ENCODE measurements at regions not wholly inside any gene's neighbourhood (a gene's known extent, or its start where the extent isn't known, plus 50 kb on each side); places are given as distances from the start of the nearest gene placed in this dataset.

GRCh38 chr16:52707676-52708337 lies 160.9 kb upstream of the TOX3 start:
- Histone ChIP-seq H4K20me1 (replicated peaks in 1 of 2; ENCODE audit: control insufficient read depth in 1 of 2, insufficient read depth in 2 of 2, low read length in 2 of 2) (no peaks in the 10 kb centered on the region), H3K36me3 (ENCODE audit: control insufficient read depth in 2 of 4, insufficient read depth in 4 of 4, low read length in 3 of 4) (no peaks in the 10 kb centered on the region), H4K8ac (ENCODE audit: extremely low read depth, insufficient read depth, low read length) (no peak overlapping the region), H2AK5ac (ENCODE audit: low read depth, low read length) (no peak overlapping the region), H3K14ac (ENCODE audit: insufficient read length) (no peak overlapping the region), H2BK5ac (ENCODE audit: low read depth, low read length) (no peak overlapping the region), H4K91ac (replicated peaks; ENCODE audit: insufficient read length, low read length) (no peak overlapping the region), H2BK12ac (ENCODE audit: low read depth, low read length) (no peak overlapping the region), H3K23me2 (ENCODE audit: low read depth, low read length) (no peaks in the 10 kb centered on the region), H2AFZ (ENCODE audit: low read length) (no peak overlapping the region), H3K27ac (ENCODE audit: low read depth, low read length) (no peak overlapping the region), H4K5ac (ENCODE audit: insufficient read length, low read depth, low read length) (no peak overlapping the region), H3K18ac (ENCODE audit: extremely low read depth, low read length) (no peak overlapping the region), H3K79me1 (ENCODE audit: low read depth, low read length) (no peaks in the 10 kb centered on the region), H3K9me3 (ENCODE audit: insufficient read depth in 2 of 2, low read depth in 1 of 2, low read length in 1 of 2) (no peaks in the 10 kb centered on the region), H3K4me2 (ENCODE audit: insufficient read depth in 1 of 2, low read depth in 2 of 2, low read length in 2 of 2) (no peak overlapping the region), H3K27me3 (replicated peaks in 1 of 4; ENCODE audit: control insufficient read depth in 3 of 4, extremely low read depth in 1 of 4, insufficient read depth in 3 of 4, low read length in 3 of 4) (no peaks in the 10 kb centered on the region), H3K56ac (replicated peaks; ENCODE audit: insufficient read length, low read depth, low read length) (no peak overlapping the region), H3K4me1 (replicated peaks in 1 of 4; ENCODE audit: control insufficient read depth in 3 of 4, insufficient read depth in 4 of 4, low read length in 3 of 4) (0 out of 7 replicates have a peak, but pooled peaks cover 0 to 2% (median 0%) of the 10 kb centered on the region in 4 experiments), H3K9ac (replicated peaks in 1 of 4; ENCODE audit: extremely low read depth in 1 of 4, low read depth in 3 of 4, low read length in 3 of 4) (no peak overlapping the region), H2BK20ac (ENCODE audit: low read length) (no peak overlapping the region), H2BK120ac (replicated peaks; ENCODE audit: low read depth, low read length) (no peak overlapping the region), H3K79me2 (ENCODE audit: control insufficient read depth in 1 of 2, insufficient read depth in 2 of 2, low read length in 2 of 2) (no peaks in the 10 kb centered on the region), H3K23ac (ENCODE audit: insufficient read length) (no peak overlapping the region), H2BK15ac (ENCODE audit: low read length) (no peak overlapping the region), H3K4me3 (ENCODE audit: extremely low read depth in 1 of 4, insufficient read depth in 2 of 4, low read depth in 3 of 4, low read length in 4 of 4) (no peak overlapping the region), H3K4ac (replicated peaks; ENCODE audit: insufficient read length, low read depth, low read length) (no peak overlapping the region)
- DNase-seq (ENCODE audit: low read depth in 1 of 2, low spot score in 2 of 2) (no peak), FAIRE-seq (no peak)
- POLR2A ChIA-PET (ENCODE audit: partially characterized antibody): interaction anchor here (0.7 kb wide), 1 partner anchor 9 kb away, joined by 3 read pairs; no protein-coding TSS in a partner anchor
- WGBS, 2 experiments (ENCODE audit: extremely low coverage in 1 of 2, insufficient coverage in 1 of 2, insufficient read length in 1 of 2, insufficient replicate concordance in 2 of 2, low coverage in 1 of 2, low lambda C conversion rate in 2 of 2, missing lambda C conversion rate in 1 of 2): 85% methylated on average over 3 of the region's 3 CpGs; no CpG with 5 or more reads in 1 of the 2 experiments
- CTCF ChIA-PET (ENCODE audit: partially characterized antibody): interaction anchor here (0.6 to 3.3 kb wide), 8 partner anchors 10 to 206 kb away, joined by 3 to 13 read pairs (median 4); no protein-coding TSS in a partner anchor
- no peak for TF ChIP-seq SIX5 (IDR thresholded peaks at IDR 0.05; ENCODE audit: low read depth, low read length)
- TF ChIP-seq JUND (IDR thresholded peaks at IDR 0.05; ENCODE audit: low read length): no peak
- no peak for TF ChIP-seq NRF1 (IDR thresholded peaks at IDR 0.05; ENCODE audit: low read depth, low read length)
- no peak for TF ChIP-seq CREB1 (IDR thresholded peaks at IDR 0.05)
- no peak for TF ChIP-seq JUN (IDR thresholded peaks at IDR 0.05; ENCODE audit: low read depth, low read length)
- TF ChIP-seq TEAD4 (IDR thresholded peaks at IDR 0.05; ENCODE audit: low read depth, low read length): no peak
- no peak for TF ChIP-seq CTCF (IDR thresholded peaks at IDR 0.05; ENCODE audit: control extremely low read depth in 1 of 3, insufficient read depth in 1 of 3, low read depth in 1 of 3, low read length in 3 of 3)
- TF ChIP-seq CTBP2 (IDR thresholded peaks at IDR 0.05; ENCODE audit: borderline replicate concordance, insufficient read depth, insufficient read length, low read length): no peak
- TF ChIP-seq BACH1 (IDR thresholded peaks at IDR 0.05; ENCODE audit: low read length): no peak
- no peak for TF ChIP-seq KDM4A (IDR thresholded peaks at IDR 0.05; ENCODE audit: low read depth, low read length, severe bottlenecking)
- no peak for TF ChIP-seq ZNF274 (IDR thresholded peaks at IDR 0.05; ENCODE audit: borderline replicate concordance, extremely low read depth, low read length)
- TF ChIP-seq RFX5 (IDR thresholded peaks at IDR 0.05; ENCODE audit: borderline replicate concordance, low read depth, low read length): no peak
